ENCODE measurements at regions not wholly inside any gene's neighbourhood (a gene's known extent, or its start where the extent isn't known, plus 50 kb on each side); places are given as distances from the start of the nearest gene placed in this dataset.

GRCh38 chr15:38878926-38879325, 314.3 kb upstream of the RASGRP1 start:
- TF ChIP-seq CTCF (IDR thresholded peaks at IDR 0.05) (no peak), POLR2AphosphoS5 (IDR thresholded peaks at IDR 0.05; ENCODE audit: insufficient read depth in 1 of 2, low read depth in 1 of 2) (no peak), POLR2A (IDR thresholded peaks at IDR 0.05) (no peak)

Data from vagina (tissue), 2 donors.